ENCODE measurements at regions not wholly inside any gene's neighbourhood (a gene's known extent, or its start where the extent isn't known, plus 50 kb on each side); places are given as distances from the start of the nearest gene placed in this dataset.
"Not testable (repeated sequence)": the region's sequence is repeated elsewhere in the genome, so short reads cannot be mapped to it uniquely, and the experiment has no call there.

GRCh38 chr9:7490317-7491108 is 309.1 kb downstream of the DMAC1 start:
- H3K9me3 ChIP-seq, result no peaks in the 10 kb centered on the region
- H3K27me3 ChIP-seq, result no peaks in the 10 kb centered on the region
- no peak for ATAC-seq (ENCODE audit: low FRiP score in 2 of 2)
- H3K27ac ChIP-seq, result no peak overlapping the region
- TF ChIP-seq EP300 (IDR thresholded peaks at IDR 0.05) (no peak), POLR2AphosphoS5 (IDR thresholded peaks at IDR 0.05) (no peak), CTCF (IDR thresholded peaks at IDR 0.05) (no peak)
- no peaks in the 10 kb centered on the region for H3K36me3 ChIP-seq
- H3K4me1 ChIP-seq, result peaks cover 0 to 3% (median 0%) of the 10 kb centered on the region in 4 donors
- WGBS, 2 donors, result 92 to 93% methylated on average over 4 of the region's 4 CpGs
- no peak for DNase-seq
- no peak overlapping the region for H3K4me3 ChIP-seq

GRCh38 chr9:7489036-7489435 is 310.5 kb downstream of the DMAC1 start:
- TF ChIP-seq POLR2AphosphoS5 (IDR thresholded peaks at IDR 0.05), result no peak
- TF ChIP-seq EP300 (IDR thresholded peaks at IDR 0.05), result no peak
- no peak for TF ChIP-seq CTCF (IDR thresholded peaks at IDR 0.05)
- no peak for TF ChIP-seq POLR2A (IDR thresholded peaks at IDR 0.05)
- Histone ChIP-seq H3K9me3 (no peaks in the 10 kb centered on the region), H3K27ac (no peak overlapping the region), H3K27me3 (no peaks in the 10 kb centered on the region), H3K4me3 (no peak overlapping the region), H3K36me3 (no peaks in the 10 kb centered on the region), H3K4me1 (peaks cover 0 to 3% (median 0%) of the 10 kb centered on the region in 4 donors)
- ATAC-seq (ENCODE audit: low FRiP score in 2 of 2), result peak in 1 of 2 donors; percentile 17
- DNase-seq, result no peak
- 91 to 96% methylated on average over 2 of the region's 2 CpGs for WGBS, 2 donors

GRCh38 chr9:7484014-7484413 is 315.6 kb downstream of the DMAC1 start:
- H3K4me3 ChIP-seq; H3K36me3 ChIP-seq; ATAC-seq (ENCODE audit: low FRiP score in 2 of 2); H3K27ac ChIP-seq; DNase-seq; H3K9me3 ChIP-seq; H3K27me3 ChIP-seq; H3K4me1 ChIP-seq: not testable (repeated sequence)
- WGBS, 2 donors, result 67 to 69% methylated on average over 1 of the region's 1 CpG

GRCh38 chr9:7481570-7481969 is 318.0 kb downstream of the DMAC1 start:
- Histone ChIP-seq H3K4me3 (no peak overlapping the region), H3K4me1 (no peaks in the 10 kb centered on the region), H3K9me3 (no peaks in the 10 kb centered on the region), H3K27ac (no peak overlapping the region), H3K27me3 (no peaks in the 10 kb centered on the region), H3K36me3 (no peaks in the 10 kb centered on the region)
- TF ChIP-seq POLR2A (IDR thresholded peaks at IDR 0.05) (no peak), CTCF (IDR thresholded peaks at IDR 0.05) (no peak)
- ATAC-seq (ENCODE audit: low FRiP score in 2 of 2), result no peak
- DNase-seq, result no peak

GRCh38 chr9:7479300-7479699 is 320.3 kb downstream of the DMAC1 start:
- no peak for DNase-seq
- Histone ChIP-seq H3K27me3 (no peaks in the 10 kb centered on the region), H3K4me1 (no peaks in the 10 kb centered on the region), H3K27ac (no peak overlapping the region), H3K4me3 (no peak overlapping the region), H3K36me3 (no peaks in the 10 kb centered on the region), H3K9me3 (no peaks in the 10 kb centered on the region)
- WGBS, 2 donors, result 75 to 83% methylated on average over 4 of the region's 4 CpGs
- TF ChIP-seq CTCF (IDR thresholded peaks at IDR 0.05), result no peak
- TF ChIP-seq POLR2A (IDR thresholded peaks at IDR 0.05), result no peak
- no peak for TF ChIP-seq POLR2AphosphoS5 (IDR thresholded peaks at IDR 0.05)
- TF ChIP-seq EP300 (IDR thresholded peaks at IDR 0.05), result no peak
- ATAC-seq (ENCODE audit: low FRiP score in 2 of 2), result no peak
